Karpas-422 (cell line): ENCODE measurements at regions not wholly inside any gene's neighbourhood (a gene's known extent, or its start where the extent isn't known, plus 50 kb on each side); places are given as distances from the start of the nearest gene placed in this dataset.

Experiments
- DNase-seq: peaks from one replicate; pipeline ENCODE4 v3.0.0-alpha.2; 2015
- H2AFZ ChIP-seq: fragments of 200-600 bp; sonication (generic); 2 replicates; pipeline ENCODE4 v1.6.1; 2014; ENCODE audit warnings: antibody characterized with exemption, low read length, mixed read lengths
- H3K27ac ChIP-seq: fragments of 200-600 bp; sonication (generic); 2 replicates; pipeline ENCODE4 v1.5.1; 2014; ENCODE audit warnings: mild to moderate bottlenecking, low read length, moderate library complexity
- H3K27me3 ChIP-seq: fragments of 200-600 bp; sonication (generic); 2 replicates; pipeline ENCODE4 v1.6.1; 2014; ENCODE audit warnings: low read length, mixed read lengths
- H3K36me3 ChIP-seq: fragments of 200-600 bp; sonication (generic); 2 replicates; pipeline ENCODE4 v1.6.1; 2014; ENCODE audit warnings: low read length, mixed read lengths; ENCODE audit not compliant: insufficient read depth
- H3K4me1 ChIP-seq: fragments of 200-600 bp; sonication (generic); 2 replicates; pipeline ENCODE4 v1.6.1; 2014; ENCODE audit warnings: mild to moderate bottlenecking, low read length, mixed read lengths
- H3K4me2 ChIP-seq: fragments of 200-600 bp; sonication (generic); 2 replicates; pipeline ENCODE4 v1.6.1; 2014; ENCODE audit warnings: low read length, low read depth, mild to moderate bottlenecking; ENCODE audit not compliant: poor library complexity, severe bottlenecking
- H3K4me3 ChIP-seq: fragments of 200-600 bp; sonication (generic); 2 replicates; pipeline ENCODE4 v1.5.1; 2014; ENCODE audit warnings: mild to moderate bottlenecking, antibody characterized with exemption, low read length, mixed read lengths
- H3K79me2 ChIP-seq: fragments of 200-600 bp; sonication (generic); 2 replicates; pipeline ENCODE4 v1.6.1; 2014; ENCODE audit warnings: mild to moderate bottlenecking, low read length, mixed read lengths
- H3K9ac ChIP-seq: fragments of 200-600 bp; sonication (generic); 2 replicates; pipeline ENCODE4 v1.6.0; 2014; ENCODE audit warnings: low read length
- H3K9me2 ChIP-seq: fragments of 200-600 bp; sonication (generic), shearing (Covaris generic); replicated peaks from 2 replicates; pipeline ENCODE4 v1.6.0; 2014; ENCODE audit warnings: mild to moderate bottlenecking, low read length, moderate library complexity; ENCODE audit not compliant: insufficient read depth
- H3K9me3 ChIP-seq: fragments of 300-700, 200-600 bp; sonication (generic); 2 replicates; pipeline ENCODE4 v1.6.1; 2014; ENCODE audit warnings: low read length, mixed read lengths
- H4K20me1 ChIP-seq: fragments of 200-600 bp; sonication (generic); 2 replicates; pipeline ENCODE4 v1.6.1; 2014; ENCODE audit warnings: mild to moderate bottlenecking, antibody characterized with exemption, low read length, low read depth; ENCODE audit not compliant: insufficient read depth

DNA sequence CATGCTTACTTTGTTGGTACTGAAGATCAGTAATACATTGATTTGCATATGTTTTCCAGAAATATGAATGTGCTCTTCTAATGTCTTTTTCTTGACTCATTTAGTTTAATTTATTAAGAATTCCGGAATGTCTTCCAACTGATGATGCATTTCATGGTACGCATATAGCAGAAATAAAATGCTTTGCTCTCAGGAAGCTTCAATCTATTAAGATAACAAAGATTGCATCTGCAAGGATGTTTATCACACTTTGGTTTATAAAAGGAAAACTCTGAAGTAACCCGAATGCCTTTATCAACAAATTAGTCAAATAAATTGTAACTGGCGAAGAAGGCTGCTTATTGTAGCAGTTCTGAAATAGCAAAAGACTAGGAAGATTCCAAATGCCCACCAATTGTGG is 166.4 kb upstream of the LMNTD1 start:
- Histone ChIP-seq H3K27ac (no peak overlapping the region), H4K20me1 (no peaks in the 10 kb centered on the region), H3K4me2 (no peak overlapping the region), H2AFZ (no peak overlapping the region), H3K4me3 (no peak overlapping the region), H3K27me3 (no peaks in the 10 kb centered on the region), H3K79me2 (no peaks in the 10 kb centered on the region), H3K9me3 (no peaks in the 10 kb centered on the region), H3K4me1 (no peaks in the 10 kb centered on the region), H3K36me3 (no peaks in the 10 kb centered on the region), H3K9me2 (no peaks in the 10 kb centered on the region), H3K9ac (no peak overlapping the region)
- DNase-seq = no peak

- H3K27ac ChIP-seq = no peak overlapping the region
- no peak overlapping the region for H3K4me3 ChIP-seq
- H4K20me1 ChIP-seq = no peaks in the 10 kb centered on the region
- H3K4me2 ChIP-seq = no peak overlapping the region
- no peak overlapping the region for H3K9ac ChIP-seq
- no peak for DNase-seq
- no peaks in the 10 kb centered on the region for H3K79me2 ChIP-seq
- H2AFZ ChIP-seq = no peak overlapping the region
- no peaks in the 10 kb centered on the region for H3K27me3 ChIP-seq
- no peaks in the 10 kb centered on the region for H3K9me2 ChIP-seq
- no peaks in the 10 kb centered on the region for H3K36me3 ChIP-seq
- H3K4me1 ChIP-seq = no peaks in the 10 kb centered on the region
- H3K9me3 ChIP-seq = no peaks in the 10 kb centered on the region
Observed at GRCh38 chr12:25723336-25723735, 170.3 kb upstream of the LMNTD1 start.

DNA sequence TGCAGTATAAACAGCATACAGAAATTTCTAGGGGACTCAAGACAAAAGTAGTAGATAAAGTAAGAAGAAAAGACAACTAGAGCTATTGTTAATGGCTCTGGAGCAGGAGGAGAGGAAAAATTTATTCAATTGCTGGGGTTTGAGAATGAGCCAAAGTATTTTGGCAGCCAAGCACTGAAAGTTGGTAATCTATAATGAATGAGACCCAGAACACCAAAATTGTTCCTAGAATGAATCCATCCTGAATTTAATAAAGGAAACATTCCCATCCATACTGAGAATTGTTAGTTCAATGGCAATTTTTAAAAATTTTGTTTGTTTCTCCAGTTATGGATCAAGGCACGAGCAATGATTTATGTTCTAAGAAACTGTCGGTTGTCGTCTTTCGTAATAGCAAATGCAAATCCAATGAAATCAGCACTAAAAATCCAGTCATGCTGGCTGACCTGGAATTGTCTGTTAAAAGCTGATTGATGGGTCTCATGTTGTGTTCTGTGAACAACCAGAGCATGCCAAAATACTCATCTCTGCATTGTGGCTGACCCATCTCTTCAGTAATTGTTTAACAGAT is 170.9 kb upstream of the LMNTD1 start:
- Histone ChIP-seq H2AFZ (no peak overlapping the region), H3K27ac (no peak overlapping the region), H3K9me2 (no peaks in the 10 kb centered on the region), H4K20me1 (no peaks in the 10 kb centered on the region), H3K4me3 (no peak overlapping the region), H3K27me3 (no peaks in the 10 kb centered on the region), H3K9me3 (no peaks in the 10 kb centered on the region), H3K4me1 (no peaks in the 10 kb centered on the region), H3K36me3 (no peaks in the 10 kb centered on the region), H3K79me2 (no peaks in the 10 kb centered on the region), H3K4me2 (no peak overlapping the region), H3K9ac (no peak overlapping the region)
- no peak for DNase-seq

DNA sequence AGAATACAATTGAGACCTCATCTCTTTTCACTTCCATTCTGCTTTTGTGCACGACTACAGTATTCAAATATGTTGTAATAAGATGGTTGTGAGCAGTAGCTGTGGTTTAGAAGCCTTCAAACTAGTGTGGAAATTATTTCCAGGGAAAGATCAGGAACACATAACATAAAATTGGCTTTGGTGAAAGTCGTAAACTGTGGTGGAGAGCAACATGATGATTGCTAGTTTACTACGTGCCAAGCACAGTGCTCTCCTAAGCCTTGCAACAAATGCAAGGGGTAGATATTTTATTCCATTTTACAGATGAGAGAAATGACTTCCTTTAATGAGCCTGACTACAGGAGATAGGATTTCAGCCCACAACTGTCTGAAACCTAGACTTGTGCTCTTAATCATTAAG is 172.4 kb upstream of the LMNTD1 start:
- Histone ChIP-seq H4K20me1 (no peaks in the 10 kb centered on the region), H2AFZ (no peak overlapping the region), H3K4me2 (no peak overlapping the region), H3K9me2 (no peaks in the 10 kb centered on the region), H3K27me3 (no peaks in the 10 kb centered on the region), H3K79me2 (no peaks in the 10 kb centered on the region), H3K36me3 (no peaks in the 10 kb centered on the region), H3K4me3 (no peak overlapping the region), H3K9ac (no peak overlapping the region), H3K9me3 (no peaks in the 10 kb centered on the region), H3K4me1 (no peaks in the 10 kb centered on the region), H3K27ac (no peak overlapping the region)
- DNase-seq = no peak

- H3K9ac ChIP-seq = no peak overlapping the region
- H3K79me2 ChIP-seq = no peaks in the 10 kb centered on the region
- no peaks in the 10 kb centered on the region for H3K9me2 ChIP-seq
- no peaks in the 10 kb centered on the region for H4K20me1 ChIP-seq
- no peak for DNase-seq
- H3K27ac ChIP-seq = no peak overlapping the region
- no peaks in the 10 kb centered on the region for H3K4me1 ChIP-seq
- no peaks in the 10 kb centered on the region for H3K9me3 ChIP-seq
- H3K4me2 ChIP-seq = no peak overlapping the region
- no peaks in the 10 kb centered on the region for H3K36me3 ChIP-seq
- H2AFZ ChIP-seq = no peak overlapping the region
- H3K4me3 ChIP-seq = no peak overlapping the region
- no peaks in the 10 kb centered on the region for H3K27me3 ChIP-seq
Observed at GRCh38 chr12:25725931-25726330, 172.8 kb upstream of the LMNTD1 start.

GRCh38 chr12:25728056-25728595 is 175.0 kb upstream of the LMNTD1 start:
- Histone ChIP-seq H3K36me3 (no peaks in the 10 kb centered on the region), H2AFZ (no peak overlapping the region), H3K27ac (no peak overlapping the region), H3K4me3 (no peak overlapping the region), H4K20me1 (no peaks in the 10 kb centered on the region), H3K4me2 (no peak overlapping the region), H3K27me3 (no peaks in the 10 kb centered on the region), H3K79me2 (no peaks in the 10 kb centered on the region), H3K9ac (no peak overlapping the region), H3K4me1 (no peaks in the 10 kb centered on the region), H3K9me2 (no peaks in the 10 kb centered on the region), H3K9me3 (no peaks in the 10 kb centered on the region)
- no peak for DNase-seq

DNA sequence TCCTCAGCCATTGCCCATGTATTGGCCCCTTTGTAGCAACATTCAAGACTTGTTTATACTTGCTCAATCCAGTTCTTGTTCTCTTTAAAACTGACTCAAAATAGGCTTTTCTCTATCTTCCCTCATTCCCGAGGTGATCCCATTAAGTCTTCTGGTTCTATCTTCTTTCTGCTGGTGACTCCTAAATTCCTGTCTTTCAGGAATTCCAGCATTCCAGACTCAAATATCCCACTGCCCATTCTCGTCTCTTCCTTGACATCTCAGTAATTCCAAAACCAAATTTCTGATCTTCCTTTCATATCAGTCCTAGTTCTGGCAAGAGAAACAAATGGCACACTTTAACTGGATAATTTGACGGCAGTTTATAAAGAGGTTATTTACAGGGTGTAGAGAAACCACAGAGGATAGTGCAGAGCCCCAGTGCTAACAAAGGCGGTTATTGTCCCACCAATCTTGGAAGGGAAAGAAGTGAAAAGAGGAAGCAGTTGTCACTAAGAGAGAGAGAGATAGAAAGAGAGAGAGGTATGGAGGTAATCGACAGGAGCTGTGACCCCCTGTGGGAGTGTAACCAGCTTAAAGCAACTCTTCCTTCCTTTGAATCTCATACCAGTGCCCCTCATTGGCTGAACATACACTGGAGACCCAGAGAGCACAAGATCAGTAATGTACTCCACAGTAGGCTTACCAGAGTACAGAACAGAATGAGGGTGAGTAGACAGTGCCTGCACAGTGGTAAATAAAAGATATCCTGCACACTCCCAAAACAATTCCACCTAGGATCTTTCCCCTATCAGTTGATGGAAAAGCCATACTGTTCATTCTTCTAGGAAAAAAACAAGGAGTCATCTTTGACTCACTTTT is 177.6 kb upstream of the LMNTD1 start:
- Histone ChIP-seq H3K4me3 (no peak overlapping the region), H3K9me3 (no peaks in the 10 kb centered on the region), H3K27me3 (no peaks in the 10 kb centered on the region), H3K4me2 (no peak overlapping the region), H3K79me2 (no peaks in the 10 kb centered on the region), H3K36me3 (no peaks in the 10 kb centered on the region), H3K9me2 (no peaks in the 10 kb centered on the region), H3K4me1 (no peaks in the 10 kb centered on the region; the same call in 1 of the 2 replicates), H4K20me1 (no peaks in the 10 kb centered on the region), H3K9ac (no peak overlapping the region), H3K27ac (no peak overlapping the region), H2AFZ (no peak overlapping the region)
- DNase-seq = no peak

- Histone ChIP-seq H3K4me3 (no peak overlapping the region), H3K79me2 (no peaks in the 10 kb centered on the region), H3K9me3 (no peaks in the 10 kb centered on the region), H3K9me2 (no peaks in the 10 kb centered on the region), H3K4me1 (no peaks in the 10 kb centered on the region; the same call in 1 of the 2 replicates), H3K36me3 (no peaks in the 10 kb centered on the region), H3K27me3 (no peaks in the 10 kb centered on the region), H4K20me1 (no peaks in the 10 kb centered on the region), H3K27ac (no peak overlapping the region), H3K4me2 (no peak overlapping the region), H3K9ac (no peak overlapping the region), H2AFZ (no peak overlapping the region)
- no peak for DNase-seq
Observed at GRCh38 chr12:25733541-25733940, 180.5 kb upstream of the LMNTD1 start.
